ENCODE measurements at regions not wholly inside any gene's neighbourhood (a gene's known extent, or its start where the extent isn't known, plus 50 kb on each side); places are given as distances from the start of the nearest gene placed in this dataset.
A peak's percentile ranks its signal among the peaks of the same experiment; 100 is the strongest.
"Not testable (repeated sequence)": the region's sequence is repeated elsewhere in the genome, so short reads cannot be mapped to it uniquely, and the experiment has no call there.

DNA sequence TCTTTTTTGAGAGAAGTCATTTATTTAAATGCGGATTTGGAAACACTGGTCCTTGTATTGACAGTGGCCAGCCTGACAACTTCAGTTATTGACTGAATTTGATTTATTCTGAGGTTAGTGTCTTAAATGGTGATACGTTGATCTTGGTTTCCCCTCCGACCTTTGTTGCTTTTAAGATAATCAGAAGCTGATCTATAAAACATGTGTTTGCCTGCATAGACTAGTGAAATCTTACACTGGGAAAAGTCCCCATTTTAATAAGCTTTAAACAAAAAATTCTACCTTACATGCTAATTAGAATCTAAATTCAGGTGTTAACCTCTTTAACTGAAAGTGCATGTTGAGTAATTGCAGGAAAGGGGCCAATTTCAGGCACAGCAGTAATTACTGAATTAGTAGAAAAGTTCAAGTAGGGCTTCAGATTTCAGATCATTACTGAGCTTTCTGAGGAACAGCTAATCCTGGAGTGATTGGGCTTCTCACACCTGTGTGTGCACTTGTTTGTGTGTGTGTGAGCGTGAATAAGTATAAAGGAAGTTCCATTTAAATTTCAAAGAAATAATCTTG is 221.4 kb downstream of the SOX2 start:
- TF ChIP-seq, protein P1, sequence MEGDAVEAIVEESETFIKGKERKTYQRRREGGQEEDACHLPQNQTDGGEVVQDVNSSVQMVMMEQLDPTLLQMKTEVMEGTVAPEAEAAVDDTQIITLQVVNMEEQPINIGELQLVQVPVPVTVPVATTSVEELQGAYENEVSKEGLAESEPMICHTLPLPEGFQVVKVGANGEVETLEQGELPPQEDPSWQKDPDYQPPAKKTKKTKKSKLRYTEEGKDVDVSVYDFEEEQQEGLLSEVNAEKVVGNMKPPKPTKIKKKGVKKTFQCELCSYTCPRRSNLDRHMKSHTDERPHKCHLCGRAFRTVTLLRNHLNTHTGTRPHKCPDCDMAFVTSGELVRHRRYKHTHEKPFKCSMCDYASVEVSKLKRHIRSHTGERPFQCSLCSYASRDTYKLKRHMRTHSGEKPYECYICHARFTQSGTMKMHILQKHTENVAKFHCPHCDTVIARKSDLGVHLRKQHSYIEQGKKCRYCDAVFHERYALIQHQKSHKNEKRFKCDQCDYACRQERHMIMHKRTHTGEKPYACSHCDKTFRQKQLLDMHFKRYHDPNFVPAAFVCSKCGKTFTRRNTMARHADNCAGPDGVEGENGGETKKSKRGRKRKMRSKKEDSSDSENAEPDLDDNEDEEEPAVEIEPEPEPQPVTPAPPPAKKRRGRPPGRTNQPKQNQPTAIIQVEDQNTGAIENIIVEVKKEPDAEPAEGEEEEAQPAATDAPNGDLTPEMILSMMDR (conservative IDR thresholded peaks at IDR 0.05; ENCODE audit: control insufficient read depth, insufficient read depth, low read depth, low read length): no peak
- DNase-seq (ENCODE audit: low read depth): no peak

GRCh38 chr3:181935915-181936314 is 224.2 kb downstream of the SOX2 start:
- no peak overlapping the region for H3K4me3 ChIP-seq (ENCODE audit: control insufficient read depth, low read depth, low read length)
- TF ChIP-seq, protein P1 (conservative IDR thresholded peaks at IDR 0.05; ENCODE audit: control insufficient read depth, insufficient read depth, low read depth, low read length): no peak
- DNase-seq (ENCODE audit: low read depth): no peak

More for the DNA sequence above, 221.4 kb downstream of the SOX2 start:
- no peak overlapping the region for H3K4me3 ChIP-seq (ENCODE audit: control insufficient read depth, low read depth, low read length)

DNA sequence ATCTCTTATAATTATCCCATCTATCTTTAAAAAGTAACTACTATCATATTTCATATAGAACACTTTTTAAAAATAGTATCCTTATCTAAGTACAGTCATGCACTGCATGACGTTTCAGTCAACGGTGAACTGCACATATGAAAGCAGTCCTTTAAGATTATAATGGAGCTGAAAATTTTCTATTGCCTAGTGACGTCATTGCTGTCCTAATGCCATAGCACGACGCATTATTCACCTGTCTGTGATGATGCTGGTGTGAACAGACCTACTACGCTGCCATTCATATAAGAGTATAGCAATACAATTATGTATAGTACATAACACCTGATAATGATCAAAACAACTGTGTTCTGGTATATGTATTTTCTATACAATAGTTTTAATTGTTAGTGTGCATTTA is 225.0 kb downstream of the SOX2 start:
- TF ChIP-seq, protein P1 (conservative IDR thresholded peaks at IDR 0.05; ENCODE audit: control insufficient read depth, insufficient read depth, low read depth, low read length): no peak
- DNase-seq (ENCODE audit: low read depth): no peak
- H3K4me3 ChIP-seq (ENCODE audit: control insufficient read depth, low read depth, low read length): no peak overlapping the region

GRCh38 chr3:181938580-181938979 is 226.9 kb downstream of the SOX2 start:
- H3K4me3 ChIP-seq (ENCODE audit: control insufficient read depth, low read depth, low read length): not testable (repeated sequence)
- peak; percentile 40 for DNase-seq (ENCODE audit: low read depth)

GRCh38 chr3:181940703-181941102 is 229.0 kb downstream of the SOX2 start:
- no peak overlapping the region for H3K4me3 ChIP-seq (ENCODE audit: control insufficient read depth, low read depth, low read length)
- TF ChIP-seq, protein P1 (conservative IDR thresholded peaks at IDR 0.05; ENCODE audit: control insufficient read depth, insufficient read depth, low read depth, low read length): no peak
- DNase-seq (ENCODE audit: low read depth): no peak

GRCh38 chr3:181941250-181941649 is 229.5 kb downstream of the SOX2 start:
- no peak overlapping the region for H3K4me3 ChIP-seq (ENCODE audit: control insufficient read depth, low read depth, low read length)
- DNase-seq (ENCODE audit: low read depth): no peak
- TF ChIP-seq, protein P1 (conservative IDR thresholded peaks at IDR 0.05; ENCODE audit: control insufficient read depth, insufficient read depth, low read depth, low read length): no peak

GRCh38 chr3:181943285-181943684 is 231.6 kb downstream of the SOX2 start:
- TF ChIP-seq, protein P1 (conservative IDR thresholded peaks at IDR 0.05; ENCODE audit: control insufficient read depth, insufficient read depth, low read depth, low read length): no peak
- H3K4me3 ChIP-seq (ENCODE audit: control insufficient read depth, low read depth, low read length): no peak overlapping the region
- no peak for DNase-seq (ENCODE audit: low read depth)

Data from fibroblast of mammary gland (primary cell).